H1 (cell line): ENCODE measurements at regions not wholly inside any gene's neighbourhood (a gene's known extent, or its start where the extent isn't known, plus 50 kb on each side); places are given as distances from the start of the nearest gene placed in this dataset.

Experiments used
- CTCF ChIA-PET: fragments of 300-600 bp; sonication (Branson Sonifier 250); formaldehyde crosslinking; loops from one replicate; lab custom pipeline; 2021; ENCODE audit not compliant: partially characterized antibody; lab: Charles Lee
- POLR2A ChIA-PET: fragments of 300-600 bp; sonication (Branson Sonifier 250); formaldehyde crosslinking; loops from one replicate; lab custom pipeline; 2021; ENCODE audit warnings: inconsistent platforms; ENCODE audit not compliant: partially characterized antibody; lab: Charles Lee
- DNase-seq, 2 experiments: peaks; one replicate each; pipeline versions ENCODE4 v3.0.0 to v3.0.0-alpha.2; 2010 to 2022; ENCODE audit warnings: low spot score in 2 of 2, low read depth in 1 of 2, mixed read lengths in 1 of 2
- FAIRE-seq: peaks from 2 replicates; lab custom pipeline; 2011; peaks lifted over from hg19 to GRCh38; lab: Jason Lieb, UNC
- H2AFZ ChIP-seq: 2 replicates; pipeline ENCODE4 v1.8.1; 2012; ENCODE audit warnings: low read length, inconsistent platforms
- H2AK5ac ChIP-seq: 2 replicates; pipeline ENCODE4 v1.6.1; 2013; ENCODE audit warnings: low read depth, low read length
- H2BK120ac ChIP-seq: replicated peaks from 2 replicates; pipeline ENCODE3; 2013; ENCODE audit warnings: low read depth, low read length, inconsistent platforms
- H2BK12ac ChIP-seq: 2 replicates; pipeline ENCODE4 v1.6.1; 2013; ENCODE audit warnings: low read depth, low read length
- H2BK15ac ChIP-seq: 2 replicates; pipeline ENCODE4 v1.6.1; 2013; ENCODE audit warnings: low read length
- H2BK20ac ChIP-seq: 2 replicates; pipeline ENCODE4 v1.6.1; 2013; ENCODE audit warnings: low read length
- H2BK5ac ChIP-seq: 2 replicates; pipeline ENCODE4 v1.6.1; 2013; ENCODE audit warnings: low read depth, low read length
- H3K14ac ChIP-seq: 2 replicates; pipeline ENCODE4 v1.6.1; 2013; ENCODE audit warnings: inconsistent platforms; ENCODE audit not compliant: insufficient read length
- H3K18ac ChIP-seq: 2 replicates; pipeline ENCODE4 v1.6.1; 2013; ENCODE audit warnings: low read length; ENCODE audit errors: extremely low read depth
- H3K23ac ChIP-seq: 2 replicates; pipeline ENCODE4 v1.6.1; 2013; ENCODE audit warnings: inconsistent platforms; ENCODE audit not compliant: insufficient read length
- H3K23me2 ChIP-seq: 2 replicates; pipeline ENCODE4 v1.6.1; 2013; ENCODE audit warnings: low read depth, low read length
- H3K27ac ChIP-seq: 2 replicates; pipeline ENCODE4 v1.6.1; 2011; ENCODE audit warnings: low read depth, low read length, inconsistent platforms
- H3K27me3 ChIP-seq, 4 experiments: replicated peaks in 1 of 4; 1 replicate in 1 of 4; 2 replicates in 3 of 4; pipeline versions ENCODE4 v1.6.1 to v1.8.1; 2011 to 2013; ENCODE audit warnings: low read length in 3 of 4, mild to moderate bottlenecking in 3 of 4, inconsistent platforms in 2 of 4, mixed read lengths in 2 of 4, moderate library complexity in 1 of 4; ENCODE audit not compliant: control insufficient read depth in 3 of 4, insufficient read depth in 3 of 4; ENCODE audit errors: extremely low read depth in 1 of 4
- H3K36me3 ChIP-seq, 4 experiments: 2 replicates each; pipeline versions ENCODE4 v1.6.1 to v1.8.1; 2011 to 2013; ENCODE audit warnings: mild to moderate bottlenecking in 4 of 4, low read length in 3 of 4, moderate library complexity in 2 of 4, control low read depth in 1 of 4, inconsistent platforms in 1 of 4; ENCODE audit not compliant: insufficient read depth in 4 of 4, control insufficient read depth in 2 of 4
- H3K4ac ChIP-seq: replicated peaks from 2 replicates; pipeline ENCODE3; 2013; ENCODE audit warnings: low read length, low read depth, mixed read lengths, inconsistent platforms; ENCODE audit not compliant: insufficient read length
- H3K4me1 ChIP-seq, 4 experiments: replicated peaks in 1 of 4; 1 replicate in 1 of 4; 2 replicates in 3 of 4; pipeline versions ENCODE4 v1.6.1 to v1.8.1; 2011 to 2013; ENCODE audit warnings: low read length in 3 of 4, inconsistent platforms in 2 of 4, mixed read lengths in 1 of 4; ENCODE audit not compliant: insufficient read depth in 4 of 4, control insufficient read depth in 3 of 4
- H3K4me2 ChIP-seq, 2 experiments: 2 replicates each; pipeline versions ENCODE4 v1.6.1 to v1.8.1; 2011 to 2013; ENCODE audit warnings: low read depth in 2 of 2, low read length in 2 of 2, control low read depth in 1 of 2, inconsistent platforms in 1 of 2, mild to moderate bottlenecking in 1 of 2; ENCODE audit not compliant: insufficient read depth in 1 of 2
- H3K4me3 ChIP-seq, 4 experiments: fragments of 200-600, 300-600 bp in 1 of 4; sonication (generic), shearing (Covaris generic), sonication (Bioruptor Twin) in 1 of 4; 2 replicates each; pipeline versions ENCODE4 v1.5.1 to v1.8.1; 2011 to 2016; ENCODE audit warnings: low read length in 4 of 4, low read depth in 3 of 4, control low read depth in 2 of 4, inconsistent platforms in 2 of 4, mild to moderate bottlenecking in 2 of 4, mixed read lengths in 1 of 4, moderate library complexity in 1 of 4; ENCODE audit not compliant: insufficient read depth in 2 of 4; ENCODE audit errors: extremely low read depth in 1 of 4
- H3K56ac ChIP-seq: replicated peaks from 2 replicates; pipeline ENCODE3; 2013; ENCODE audit warnings: low read depth, mild to moderate bottlenecking, mixed read lengths, low read length, inconsistent platforms; ENCODE audit not compliant: insufficient read length
- H3K79me1 ChIP-seq: 2 replicates; pipeline ENCODE4 v1.6.1; 2013; ENCODE audit warnings: low read depth, low read length, control low read depth
- H3K79me2 ChIP-seq, 2 experiments: 2 replicates each; pipeline versions ENCODE4 v1.6.1 to v1.8.1; 2012 to 2013; ENCODE audit warnings: low read length in 2 of 2, mild to moderate bottlenecking in 2 of 2, inconsistent platforms in 1 of 2; ENCODE audit not compliant: insufficient read depth in 2 of 2, control insufficient read depth in 1 of 2
- H3K9ac ChIP-seq, 4 experiments: replicated peaks in 1 of 4; 1 replicate in 1 of 4; 2 replicates in 3 of 4; pipeline versions ENCODE4 v1.6.1 to v1.8.1; 2011 to 2013; ENCODE audit warnings: low read depth in 3 of 4, low read length in 3 of 4, control low read depth in 2 of 4, mild to moderate bottlenecking in 2 of 4, moderate library complexity in 2 of 4, inconsistent platforms in 1 of 4; ENCODE audit errors: extremely low read depth in 1 of 4
- H3K9me3 ChIP-seq, 2 experiments: 2 replicates each; pipeline versions ENCODE4 v1.6.1 to v1.8.1; 2012 to 2013; ENCODE audit warnings: mild to moderate bottlenecking in 2 of 2, moderate library complexity in 2 of 2, control low read depth in 1 of 2, inconsistent platforms in 1 of 2, low read depth in 1 of 2, low read length in 1 of 2, mixed read lengths in 1 of 2; ENCODE audit not compliant: insufficient read depth in 2 of 2
- H4K20me1 ChIP-seq, 2 experiments: replicated peaks in 1 of 2; 2 replicates each; pipeline versions ENCODE3 to v1.8.1; 2011 to 2013; ENCODE audit warnings: inconsistent platforms in 2 of 2, low read length in 2 of 2, mild to moderate bottlenecking in 1 of 2; ENCODE audit not compliant: insufficient read depth in 2 of 2, control insufficient read depth in 1 of 2
- H4K5ac ChIP-seq: 2 replicates; pipeline ENCODE4 v1.6.1; 2013; ENCODE audit warnings: low read length, low read depth, mixed read lengths, inconsistent platforms; ENCODE audit not compliant: insufficient read length
- H4K8ac ChIP-seq: 2 replicates; pipeline ENCODE4 v1.8.0; 2013; ENCODE audit warnings: mild to moderate bottlenecking, moderate library complexity, low read length, inconsistent platforms; ENCODE audit not compliant: insufficient read depth; ENCODE audit errors: extremely low read depth
- H4K91ac ChIP-seq: replicated peaks from 2 replicates; pipeline ENCODE3; 2013; ENCODE audit warnings: low read length, mixed read lengths, inconsistent platforms; ENCODE audit not compliant: insufficient read length
- CBX5 ChIP-seq: fragments of 300-800, 300-1000 bp; sonication (generic); IDR thresholded peaks from 2 replicates; pipeline ENCODE4 v1.7.1; 2016; ENCODE audit warnings: antibody characterized with exemption, low read length, low read depth
- CBX8 ChIP-seq: fragments of 300-800, 300-1000 bp; sonication (generic); IDR thresholded peaks from 2 replicates; pipeline ENCODE4 v1.7.1; 2016; ENCODE audit warnings: low read depth, low read length, borderline replicate concordance
- CEBPB ChIP-seq: IDR thresholded peaks from 2 replicates; pipeline ENCODE4 v1.6.1; 2012; ENCODE audit warnings: low read depth, low read length
- CREB1 ChIP-seq: IDR thresholded peaks from 2 replicates; pipeline ENCODE4 v1.6.1; 2012; ENCODE audit warnings: inconsistent platforms
- EP300 ChIP-seq, 2 experiments: IDR thresholded peaks; 1 replicate in 1 of 2; 2 replicates in 1 of 2; pipeline ENCODE4 v1.6.1; 2011 to 2012; ENCODE audit warnings: low read depth in 2 of 2, low read length in 2 of 2, mild to moderate bottlenecking in 2 of 2, borderline replicate concordance in 1 of 2, inconsistent platforms in 1 of 2, moderate library complexity in 1 of 2
- HDAC2 ChIP-seq, 2 experiments: fragments of 300-600 bp in 1 of 2; sonication (generic) in 1 of 2; IDR thresholded peaks; 2 replicates each; pipeline ENCODE4 v1.6.1; 2011 to 2012; ENCODE audit warnings: low read depth in 2 of 2, low read length in 2 of 2, mild to moderate bottlenecking in 2 of 2, moderate library complexity in 2 of 2, borderline replicate concordance in 1 of 2, inconsistent platforms in 1 of 2
- JUN ChIP-seq: IDR thresholded peaks from 2 replicates; pipeline ENCODE4 v1.6.1; 2011; ENCODE audit warnings: low read depth, mild to moderate bottlenecking, improper control_type of control experiment, low read length
- MAFK ChIP-seq: IDR thresholded peaks from 2 replicates; pipeline ENCODE4 v1.6.1; 2012; ENCODE audit warnings: low read depth, mild to moderate bottlenecking, improper control_type of control experiment, low read length
- RAD21 ChIP-seq, 2 experiments: IDR thresholded peaks in 1 of 2; conservative IDR thresholded peaks in 1 of 2; 2 replicates each; pipeline ENCODE4 v1.6.1; 2011; ENCODE audit warnings: low read depth in 2 of 2, low read length in 2 of 2, improper control_type of control experiment in 1 of 2, inconsistent platforms in 1 of 2, mild to moderate bottlenecking in 1 of 2, moderate library complexity in 1 of 2
- RBBP5 ChIP-seq: IDR thresholded peaks from 2 replicates; pipeline ENCODE4 v1.7.1; 2012; ENCODE audit warnings: low read depth, mild to moderate bottlenecking, inconsistent platforms, low read length, moderate library complexity, borderline replicate concordance
- SAP30 ChIP-seq: fragments of 300-600 bp; sonication (generic); IDR thresholded peaks from 2 replicates; pipeline ENCODE4 v1.7.1; 2012; ENCODE audit warnings: low read length, moderate library complexity, mild to moderate bottlenecking, inconsistent platforms; ENCODE audit not compliant: insufficient read depth, insufficient replicate concordance
- SIRT6 ChIP-seq: IDR thresholded peaks from one replicate; pipeline ENCODE4 v1.7.1; 2012; ENCODE audit warnings: low read length, inconsistent platforms
- TCF12 ChIP-seq: IDR thresholded peaks from 2 replicates; pipeline ENCODE4 v1.6.1; 2011; ENCODE audit warnings: low read depth, mild to moderate bottlenecking, low read length
- TEAD4 ChIP-seq: IDR thresholded peaks from 2 replicates; pipeline ENCODE4 v1.6.1; 2012; ENCODE audit warnings: low read depth, low read length, inconsistent platforms, mixed read lengths
- WGBS, 2 experiments: shearing (Covaris generic) in 1 of 2; methylation state at CpG; one replicate each; pipeline versions ENCODE4 v1.1.6 to v1.1.7; 2013 to 2015; ENCODE audit warnings: low lambda C conversion rate in 2 of 2, mixed read lengths in 2 of 2, inconsistent platforms in 1 of 2, low coverage in 1 of 2, missing lambda C conversion rate in 1 of 2; ENCODE audit not compliant: insufficient replicate concordance in 2 of 2, insufficient coverage in 1 of 2, insufficient read length in 1 of 2; ENCODE audit errors: extremely low coverage in 1 of 2, missing lambda C conversion rate in 1 of 2; 5-methylcytosine and 5-hydroxymethylcytosine counted together

GRCh38 chr18:78563110-78563509, 416.5 kb upstream of the SALL3 start:
- Histone ChIP-seq H2BK5ac (no peak overlapping the region), H2BK15ac (no peak overlapping the region), H3K9me3 (peaks cover 0 to 8% of the 10 kb centered on the region in 2 experiments; a peak in 1 of 4 replicates), H2BK12ac (no peak overlapping the region), H3K56ac (no peak overlapping the region), H4K91ac (no peak overlapping the region), H3K23ac (no peak overlapping the region), H4K20me1 (peaks cover 0 to 5% of the 10 kb centered on the region in 2 experiments), H3K18ac (no peak overlapping the region), H3K79me1 (no peaks in the 10 kb centered on the region), H3K14ac (no peak overlapping the region), H3K4me1 (no peaks in the 10 kb centered on the region), H3K23me2 (peaks cover 5% of the 10 kb centered on the region; the same call in 1 of the 2 replicates), H3K4me2 (no peak overlapping the region), H4K8ac (no peak overlapping the region), H4K5ac (no peak overlapping the region), H3K27me3 (no peaks in the 10 kb centered on the region), H2BK20ac (no peak overlapping the region), H3K79me2 (no peaks in the 10 kb centered on the region), H3K36me3 (no peaks in the 10 kb centered on the region), H3K9ac (no peak overlapping the region), H2AK5ac (no peak overlapping the region), H3K27ac (no peak overlapping the region), H2AFZ (no peak overlapping the region), H3K4ac (no peak overlapping the region), H3K4me3 (no peak overlapping the region), H2BK120ac (no peak overlapping the region)
- FAIRE-seq (no peak), DNase-seq (no peak)
- ChIA-PET POLR2A (no interaction called here), CTCF (interaction anchor here (1.6 kb wide), 1 partner anchor 19 kb away, joined by 3 read pairs; no protein-coding TSS in a partner anchor)
- 94% methylated on average over 11 of the region's 15 CpGs; no CpG with 5 or more reads in 1 of the 2 experiments for WGBS, 2 experiments
- TF ChIP-seq RBBP5, result no peak
- no peak for TF ChIP-seq MAFK
- no peak for TF ChIP-seq EP300 (IDR thresholded peaks at IDR 0.05; ENCODE audit: borderline replicate concordance in 1 of 2, low read depth in 2 of 2, low read length in 2 of 2)
- TF ChIP-seq CEBPB, result no peak
- no peak for TF ChIP-seq CREB1
- no peak for TF ChIP-seq TCF12
- TF ChIP-seq RAD21 (IDR thresholded peaks at IDR 0.05 in 1 of 2, conservative IDR thresholded peaks at IDR 0.05 in 1 of 2; ENCODE audit: low read depth in 2 of 2, low read length in 2 of 2), result no peak
- TF ChIP-seq TEAD4, result no peak
- TF ChIP-seq SAP30, result no peak
- TF ChIP-seq HDAC2 (IDR thresholded peaks at IDR 0.05; ENCODE audit: borderline replicate concordance in 1 of 2, low read depth in 2 of 2, low read length in 2 of 2), result no peak
- TF ChIP-seq JUN, result no peak
- no peak for TF ChIP-seq SIRT6
- no peak for TF ChIP-seq CBX8
- no peak for TF ChIP-seq CBX5
